ENCODE measurements at regions not wholly inside any gene's neighbourhood (a gene's known extent, or its start where the extent isn't known, plus 50 kb on each side); places are given as distances from the start of the nearest gene placed in this dataset.
"Not testable (repeated sequence)": the region's sequence is repeated elsewhere in the genome, so short reads cannot be mapped to it uniquely, and the experiment has no call there.

DNA sequence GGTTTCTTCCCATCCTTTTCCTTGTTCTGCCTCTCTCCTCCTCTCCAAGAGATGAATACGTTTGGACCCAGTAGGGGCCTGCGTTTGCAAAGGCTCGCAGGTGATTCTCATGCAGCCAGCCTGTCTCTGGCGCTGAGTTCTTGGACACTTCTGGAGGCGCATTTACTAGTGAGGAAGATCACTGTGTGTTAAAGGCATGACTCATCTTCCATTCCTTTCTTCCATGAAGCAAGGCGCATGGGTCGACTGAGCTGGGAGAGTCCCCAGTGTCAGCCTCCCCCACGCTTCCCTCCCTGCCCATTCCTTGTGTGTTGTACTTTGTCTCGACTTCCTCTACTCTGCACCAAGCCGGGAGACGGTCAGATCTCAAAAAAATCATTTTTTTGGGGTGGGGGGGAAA is 159.9 kb upstream of the EEF2KMT start:
- H3K4me1 ChIP-seq (ENCODE audit: insufficient read depth, low read length) = no peaks in the 10 kb centered on the region
- no peaks in the 10 kb centered on the region for H3K9me3 ChIP-seq (ENCODE audit: low read length)
- H3K9ac ChIP-seq (ENCODE audit: low read length) = no peak overlapping the region
- H4K20me1 ChIP-seq (ENCODE audit: low read length) = no peaks in the 10 kb centered on the region
- no peaks in the 10 kb centered on the region for H3K79me2 ChIP-seq (ENCODE audit: low read length)
- H3F3A ChIP-seq (ENCODE audit: low read length, unreplicated experiment) = no peaks in the 10 kb centered on the region
- no peak overlapping the region for H3K27ac ChIP-seq (ENCODE audit: low read length)
- CTCF ChIA-PET = no interaction called here
- no peak overlapping the region for H3K4me3 ChIP-seq (ENCODE audit: low read length)
- no TSS peak for BruUV-seq (replicated peaks)
- TF ChIP-seq, protein P1, sequence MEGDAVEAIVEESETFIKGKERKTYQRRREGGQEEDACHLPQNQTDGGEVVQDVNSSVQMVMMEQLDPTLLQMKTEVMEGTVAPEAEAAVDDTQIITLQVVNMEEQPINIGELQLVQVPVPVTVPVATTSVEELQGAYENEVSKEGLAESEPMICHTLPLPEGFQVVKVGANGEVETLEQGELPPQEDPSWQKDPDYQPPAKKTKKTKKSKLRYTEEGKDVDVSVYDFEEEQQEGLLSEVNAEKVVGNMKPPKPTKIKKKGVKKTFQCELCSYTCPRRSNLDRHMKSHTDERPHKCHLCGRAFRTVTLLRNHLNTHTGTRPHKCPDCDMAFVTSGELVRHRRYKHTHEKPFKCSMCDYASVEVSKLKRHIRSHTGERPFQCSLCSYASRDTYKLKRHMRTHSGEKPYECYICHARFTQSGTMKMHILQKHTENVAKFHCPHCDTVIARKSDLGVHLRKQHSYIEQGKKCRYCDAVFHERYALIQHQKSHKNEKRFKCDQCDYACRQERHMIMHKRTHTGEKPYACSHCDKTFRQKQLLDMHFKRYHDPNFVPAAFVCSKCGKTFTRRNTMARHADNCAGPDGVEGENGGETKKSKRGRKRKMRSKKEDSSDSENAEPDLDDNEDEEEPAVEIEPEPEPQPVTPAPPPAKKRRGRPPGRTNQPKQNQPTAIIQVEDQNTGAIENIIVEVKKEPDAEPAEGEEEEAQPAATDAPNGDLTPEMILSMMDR (conservative IDR thresholded peaks at IDR 0.05; ENCODE audit: low read depth, low read length) = no peak
- POLR2A ChIA-PET (ENCODE audit: unreplicated experiment) = no interaction called here
- intact Hi-C loops (cut with micrococcal nuclease) = no loop called here
- no peak for ATAC-seq
- no peak overlapping the region for H3K4me2 ChIP-seq (ENCODE audit: low read length)
- no peaks in the 10 kb centered on the region for H3K9me2 ChIP-seq (replicated peaks; ENCODE audit: low read length)
- H3K36me3 ChIP-seq (ENCODE audit: low read depth, low read length) = no peaks in the 10 kb centered on the region
- H2AFZ ChIP-seq (ENCODE audit: low read length) = no peak overlapping the region
- no peaks in the 10 kb centered on the region for H3K27me3 ChIP-seq (ENCODE audit: low read length)
- no peak for DNase-seq

DNA sequence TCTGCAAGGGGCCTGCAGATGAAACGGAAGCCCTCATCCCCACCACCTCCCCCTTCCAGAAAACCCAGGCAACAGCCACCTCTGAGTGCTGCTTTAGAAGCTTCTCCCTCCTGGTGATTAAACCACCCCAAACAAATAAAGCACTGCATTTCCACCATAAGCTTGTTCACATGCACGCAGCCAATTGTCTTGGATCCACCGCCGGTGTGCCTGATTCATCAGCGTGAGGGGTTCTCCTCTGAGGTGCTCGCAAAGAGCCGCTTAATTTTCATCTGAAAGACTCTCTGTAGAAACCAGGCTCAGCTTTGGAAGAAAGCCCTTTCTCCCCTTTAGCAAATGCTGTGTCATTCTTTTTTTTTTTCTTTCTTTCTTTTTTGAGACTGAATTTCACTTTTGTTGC is 155.2 kb upstream of the EEF2KMT start:
- Histone ChIP-seq H3K9ac (ENCODE audit: low read length) (no peak overlapping the region), H3F3A (ENCODE audit: low read length, unreplicated experiment) (no peaks in the 10 kb centered on the region), H2AFZ (ENCODE audit: low read length) (no peak overlapping the region), H3K27me3 (ENCODE audit: low read length) (no peaks in the 10 kb centered on the region), H3K4me3 (ENCODE audit: low read length) (no peak overlapping the region), H3K4me1 (ENCODE audit: insufficient read depth, low read length) (no peaks in the 10 kb centered on the region), H3K27ac (ENCODE audit: low read length) (no peak overlapping the region), H3K36me3 (ENCODE audit: low read depth, low read length) (no peaks in the 10 kb centered on the region), H3K9me2 (replicated peaks; ENCODE audit: low read length) (no peaks in the 10 kb centered on the region), H3K79me2 (ENCODE audit: low read length) (no peaks in the 10 kb centered on the region), H4K20me1 (ENCODE audit: low read length) (no peaks in the 10 kb centered on the region), H3K9me3 (ENCODE audit: low read length) (no peaks in the 10 kb centered on the region), H3K4me2 (ENCODE audit: low read length) (no peak overlapping the region)
- TF ChIP-seq EZH2 (IDR thresholded peaks at IDR 0.05; ENCODE audit: low read length, unreplicated experiment) (no peak), EZH2phosphoT487 (IDR thresholded peaks at IDR 0.05; ENCODE audit: borderline replicate concordance, low read length) (no peak)
- TF ChIP-seq, protein P1 (conservative IDR thresholded peaks at IDR 0.05; ENCODE audit: low read depth, low read length) = no peak
- ChIA-PET POLR2A (ENCODE audit: unreplicated experiment) (no interaction called here), CTCF (no interaction called here)
- intact Hi-C loops (cut with micrococcal nuclease) = no loop called here
- ATAC-seq = no peak
- no peak for DNase-seq
- BruUV-seq (replicated peaks) = no TSS peak

DNA sequence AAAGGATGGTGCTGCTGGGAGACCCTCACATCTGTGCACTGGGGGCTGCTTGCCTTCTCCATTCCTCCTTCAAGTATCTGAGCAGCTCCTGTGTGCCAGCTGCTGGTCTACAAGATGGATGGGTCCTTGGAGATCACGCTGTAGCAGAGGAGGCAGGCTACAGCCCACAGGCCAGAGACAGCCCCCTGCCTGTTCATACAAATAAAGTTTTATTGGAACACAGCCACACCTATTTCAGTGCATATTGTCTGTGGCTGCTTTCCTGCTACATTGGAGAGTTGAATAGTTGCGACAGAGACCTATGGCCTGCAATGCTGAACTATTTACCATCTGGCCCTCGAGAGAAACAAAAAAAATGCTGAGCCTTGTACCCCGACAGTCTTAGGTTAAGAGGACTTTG is 149.8 kb upstream of the EEF2KMT start:
- DNase-seq; H2AFZ ChIP-seq (ENCODE audit: low read length); H3K4me2 ChIP-seq (ENCODE audit: low read length); H3K9me2 ChIP-seq (replicated peaks; ENCODE audit: low read length); H3K9me3 ChIP-seq (ENCODE audit: low read length); H3K4me3 ChIP-seq (ENCODE audit: low read length); H3K36me3 ChIP-seq (ENCODE audit: low read depth, low read length); H3K79me2 ChIP-seq (ENCODE audit: low read length); H3F3A ChIP-seq (ENCODE audit: low read length, unreplicated experiment); intact Hi-C loops (cut with micrococcal nuclease); H3K4me1 ChIP-seq (ENCODE audit: insufficient read depth, low read length); BruUV-seq (replicated peaks); ATAC-seq; H3K27ac ChIP-seq (ENCODE audit: low read length); H3K9ac ChIP-seq (ENCODE audit: low read length); H3K27me3 ChIP-seq (ENCODE audit: low read length); POLR2A ChIA-PET (ENCODE audit: unreplicated experiment); CTCF ChIA-PET; H4K20me1 ChIP-seq (ENCODE audit: low read length): not testable (repeated sequence)

DNA sequence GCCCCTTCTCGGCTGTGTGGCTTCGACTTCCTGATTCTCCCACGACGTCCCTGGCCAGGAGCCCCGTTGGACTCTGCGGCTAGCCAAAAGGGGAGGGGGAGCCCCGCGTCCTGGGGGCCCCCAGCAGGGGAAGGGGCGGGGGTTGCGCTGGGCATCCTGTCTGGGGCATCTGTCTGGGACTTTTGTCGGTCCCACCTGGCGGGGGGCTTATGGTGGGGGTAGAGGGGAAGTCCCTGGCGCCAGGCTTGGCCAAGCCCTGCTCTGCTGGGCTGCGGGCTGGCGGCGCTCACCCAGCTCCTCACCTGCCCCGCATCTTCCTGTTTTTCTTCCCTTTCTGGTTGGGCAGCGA is 142.7 kb upstream of the EEF2KMT start:
- H3K27ac ChIP-seq (ENCODE audit: low read length); H3K36me3 ChIP-seq (ENCODE audit: low read depth, low read length); DNase-seq; H3K9ac ChIP-seq (ENCODE audit: low read length); H3K9me3 ChIP-seq (ENCODE audit: low read length); BruUV-seq (replicated peaks); H4K20me1 ChIP-seq (ENCODE audit: low read length); H3F3A ChIP-seq (ENCODE audit: low read length, unreplicated experiment); POLR2A ChIA-PET (ENCODE audit: unreplicated experiment); ATAC-seq; intact Hi-C loops (cut with micrococcal nuclease); CTCF ChIA-PET; H3K4me2 ChIP-seq (ENCODE audit: low read length); H3K9me2 ChIP-seq (replicated peaks; ENCODE audit: low read length); H3K27me3 ChIP-seq (ENCODE audit: low read length); H3K79me2 ChIP-seq (ENCODE audit: low read length); H3K4me1 ChIP-seq (ENCODE audit: insufficient read depth, low read length); H3K4me3 ChIP-seq (ENCODE audit: low read length); H2AFZ ChIP-seq (ENCODE audit: low read length): not testable (repeated sequence)
